OCI-LY3 (cell line): ENCODE measurements at regions not wholly inside any gene's neighbourhood (a gene's known extent, or its start where the extent isn't known, plus 50 kb on each side); places are given as distances from the start of the nearest gene placed in this dataset.

Experiments used
- H2AFZ ChIP-seq: fragments of 200-600, 300-600 bp; shearing (Covaris generic); 2 replicates; pipeline ENCODE4 v1.6.0; 2014; ENCODE audit warnings: antibody characterized with exemption, low read depth, low read length
- H3K27ac ChIP-seq: fragments of 200-600, 300-600 bp; sonication (generic); 2 replicates; pipeline ENCODE4 v1.5.1; 2014; ENCODE audit warnings: mild to moderate bottlenecking, low read length, moderate library complexity, mixed read lengths
- H3K27me3 ChIP-seq: fragments of 200-600, 300-600 bp; sonication (generic); 2 replicates; pipeline ENCODE4 v1.6.1; 2014; ENCODE audit warnings: low read depth, low read length, mixed read lengths
- H3K36me3 ChIP-seq: fragments of 200-600, 300-600 bp; sonication (generic); replicated peaks from 2 replicates; pipeline ENCODE3; 2014; ENCODE audit warnings: low read depth, low read length, mixed read lengths
- H3K4me1 ChIP-seq: fragments of 300-600, 200-600 bp; sonication (generic); 2 replicates; pipeline ENCODE4 v1.6.1; 2014; ENCODE audit warnings: low read length, mixed read lengths
- H3K4me2 ChIP-seq: fragments of 200-600, 300-600 bp; sonication (generic); 2 replicates; pipeline ENCODE4 v1.6.1; 2014; ENCODE audit warnings: low read length, mixed read lengths
- H3K4me3 ChIP-seq: fragments of 300-600, 200-600 bp; sonication (generic); 2 replicates; pipeline ENCODE4 v1.5.1; 2014; ENCODE audit warnings: antibody characterized with exemption, mild to moderate bottlenecking, low read length, moderate library complexity
- H3K79me2 ChIP-seq: fragments of 300-600, 200-600 bp; shearing (Covaris generic); 2 replicates; pipeline ENCODE4 v1.6.1; 2014; ENCODE audit warnings: mild to moderate bottlenecking, low read length, mixed read lengths
- H3K9ac ChIP-seq: fragments of 300-600, 200-600 bp; shearing (Covaris generic); 2 replicates; pipeline ENCODE4 v1.6.0; 2014; ENCODE audit warnings: mild to moderate bottlenecking, low read length, moderate library complexity
- H3K9me3 ChIP-seq: fragments of 200-600, 300-600 bp; shearing (Covaris generic); 2 replicates; pipeline ENCODE4 v1.6.1; 2014; ENCODE audit warnings: low read length, mixed read lengths; ENCODE audit not compliant: insufficient read depth
- H4K20me1 ChIP-seq: fragments of 200-600, 300-600 bp; sonication (generic); 2 replicates; pipeline ENCODE4 v1.6.1; 2016; ENCODE audit warnings: low read length, mixed read lengths; ENCODE audit not compliant: insufficient read depth
- EZH2phosphoT487 ChIP-seq: fragments of 200-600 bp; shearing (Covaris generic); IDR thresholded peaks from 2 replicates; pipeline ENCODE4 v1.6.1; 2018; ENCODE audit warnings: antibody characterized with exemption, mixed run types, low read depth
- TF ChIP-seq, protein P1 (sequence below): fragments of 200-600, 300-600 bp; sonication (generic); IDR thresholded peaks from 2 replicates; pipeline ENCODE4 v1.5.1; 2014; ENCODE audit warnings: antibody characterized with exemption, low read length, low read depth

GRCh38 chr16:54519161-54519695 is 232.6 kb upstream of the IRX3 start:
- Histone ChIP-seq H3K4me3 (no peak overlapping the region), H3K36me3 (no peaks in the 10 kb centered on the region), H3K4me2 (no peak overlapping the region), H2AFZ (no peak overlapping the region), H3K27ac (no peak overlapping the region), H3K79me2 (no peaks in the 10 kb centered on the region), H4K20me1 (no peaks in the 10 kb centered on the region), H3K4me1 (no peaks in the 10 kb centered on the region), H3K27me3 (no peaks in the 10 kb centered on the region), H3K9me3 (no peaks in the 10 kb centered on the region), H3K9ac (no peak overlapping the region)
- TF ChIP-seq EZH2phosphoT487, result no peak
- TF ChIP-seq, protein P1, sequence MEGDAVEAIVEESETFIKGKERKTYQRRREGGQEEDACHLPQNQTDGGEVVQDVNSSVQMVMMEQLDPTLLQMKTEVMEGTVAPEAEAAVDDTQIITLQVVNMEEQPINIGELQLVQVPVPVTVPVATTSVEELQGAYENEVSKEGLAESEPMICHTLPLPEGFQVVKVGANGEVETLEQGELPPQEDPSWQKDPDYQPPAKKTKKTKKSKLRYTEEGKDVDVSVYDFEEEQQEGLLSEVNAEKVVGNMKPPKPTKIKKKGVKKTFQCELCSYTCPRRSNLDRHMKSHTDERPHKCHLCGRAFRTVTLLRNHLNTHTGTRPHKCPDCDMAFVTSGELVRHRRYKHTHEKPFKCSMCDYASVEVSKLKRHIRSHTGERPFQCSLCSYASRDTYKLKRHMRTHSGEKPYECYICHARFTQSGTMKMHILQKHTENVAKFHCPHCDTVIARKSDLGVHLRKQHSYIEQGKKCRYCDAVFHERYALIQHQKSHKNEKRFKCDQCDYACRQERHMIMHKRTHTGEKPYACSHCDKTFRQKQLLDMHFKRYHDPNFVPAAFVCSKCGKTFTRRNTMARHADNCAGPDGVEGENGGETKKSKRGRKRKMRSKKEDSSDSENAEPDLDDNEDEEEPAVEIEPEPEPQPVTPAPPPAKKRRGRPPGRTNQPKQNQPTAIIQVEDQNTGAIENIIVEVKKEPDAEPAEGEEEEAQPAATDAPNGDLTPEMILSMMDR, result no peak

DNA sequence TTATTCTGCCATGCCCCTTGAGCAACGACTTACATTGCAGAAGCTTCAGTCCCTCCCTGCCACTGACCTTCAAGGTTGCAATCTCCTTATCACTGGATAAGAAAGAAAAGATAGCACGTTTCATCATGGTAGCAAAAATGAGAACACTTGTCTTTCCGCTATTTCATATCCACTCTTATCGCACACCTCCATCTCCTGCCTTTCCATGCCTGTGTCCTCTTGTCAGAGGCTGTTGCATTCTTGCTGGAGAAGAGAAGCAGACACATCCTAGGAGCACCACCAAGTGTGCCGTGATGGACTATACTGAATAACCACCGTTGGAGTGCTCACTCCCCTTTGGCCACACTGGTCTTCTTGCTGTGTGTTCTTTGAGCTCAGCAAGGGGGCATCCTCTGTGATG is 230.6 kb upstream of the IRX3 start:
- TF ChIP-seq, protein P1, result no peak
- no peak for TF ChIP-seq EZH2phosphoT487
- Histone ChIP-seq H4K20me1 (no peaks in the 10 kb centered on the region), H3K27ac (no peak overlapping the region), H3K4me3 (no peak overlapping the region), H3K79me2 (no peaks in the 10 kb centered on the region), H3K36me3 (no peaks in the 10 kb centered on the region), H3K4me1 (no peaks in the 10 kb centered on the region), H3K9ac (no peak overlapping the region), H3K9me3 (no peaks in the 10 kb centered on the region), H3K27me3 (no peaks in the 10 kb centered on the region), H3K4me2 (no peak overlapping the region), H2AFZ (no peak overlapping the region)

DNA sequence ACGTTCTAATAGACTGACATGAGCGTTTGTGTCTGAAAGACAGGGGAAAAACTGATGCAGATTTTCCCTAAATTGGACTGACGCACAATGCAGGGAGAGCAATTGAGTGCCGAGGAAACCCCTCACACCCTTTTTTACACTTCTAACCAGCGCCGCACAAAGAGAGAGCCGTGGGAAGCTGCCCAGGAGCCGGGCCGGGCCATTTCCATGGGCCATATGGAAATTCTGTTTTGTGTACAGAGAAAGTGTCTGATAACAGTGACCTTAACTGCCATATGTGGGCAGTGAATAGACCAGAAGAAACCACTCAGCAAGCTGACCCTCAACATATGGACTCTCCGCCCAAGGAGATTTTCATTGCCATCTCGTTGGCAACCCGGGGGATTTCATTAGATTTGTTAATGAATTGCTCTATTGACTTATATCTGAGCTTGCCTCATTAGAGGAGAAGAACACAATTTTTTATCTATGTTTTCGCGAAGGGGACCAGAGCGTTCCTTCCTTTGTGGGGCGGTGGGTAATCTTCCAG is 225.9 kb upstream of the IRX3 start:
- H3K4me2 ChIP-seq, result no peak overlapping the region
- TF ChIP-seq, protein P1, result no peak
- no peak for TF ChIP-seq EZH2phosphoT487
- H3K27ac ChIP-seq, result no peak overlapping the region
- H2AFZ ChIP-seq, result no peak overlapping the region
- H3K9me3 ChIP-seq, result no peaks in the 10 kb centered on the region
- no peak overlapping the region for H3K4me3 ChIP-seq
- H3K36me3 ChIP-seq, result no peaks in the 10 kb centered on the region
- H3K79me2 ChIP-seq, result no peaks in the 10 kb centered on the region
- no peaks in the 10 kb centered on the region for H3K4me1 ChIP-seq
- H4K20me1 ChIP-seq, result no peaks in the 10 kb centered on the region
- H3K27me3 ChIP-seq, result no peaks in the 10 kb centered on the region
- H3K9ac ChIP-seq, result no peak overlapping the region

DNA sequence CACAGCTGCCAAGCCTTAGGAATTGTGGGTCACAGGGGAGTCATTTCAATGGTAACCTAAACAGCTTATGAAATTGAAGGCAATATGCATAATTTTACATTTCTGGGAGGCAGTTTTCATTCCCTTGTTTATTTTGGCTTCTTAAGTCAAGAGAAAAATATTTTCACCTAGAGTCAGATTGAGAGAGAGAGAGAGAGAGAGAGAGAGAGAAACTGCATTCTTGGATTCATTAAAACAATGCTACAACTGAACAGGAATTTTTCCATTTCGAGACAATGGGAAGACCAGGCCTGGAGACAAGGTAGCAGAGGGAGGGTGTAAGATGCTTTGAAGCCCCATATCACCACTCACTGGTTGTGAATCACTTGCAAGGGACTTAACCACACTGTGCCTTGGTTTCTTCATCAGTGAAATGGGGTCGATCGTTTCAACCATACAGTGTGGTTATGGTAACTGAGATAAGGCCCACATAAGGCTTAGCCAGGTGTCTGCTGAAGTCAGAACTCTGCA is 224.7 kb upstream of the IRX3 start:
- H2AFZ ChIP-seq, result no peak overlapping the region
- no peaks in the 10 kb centered on the region for H3K9me3 ChIP-seq
- TF ChIP-seq, protein P1, result no peak
- no peak for TF ChIP-seq EZH2phosphoT487
- H3K4me1 ChIP-seq, result no peaks in the 10 kb centered on the region
- no peak overlapping the region for H3K4me3 ChIP-seq
- no peak overlapping the region for H3K4me2 ChIP-seq
- no peak overlapping the region for H3K9ac ChIP-seq
- no peak overlapping the region for H3K27ac ChIP-seq
- no peaks in the 10 kb centered on the region for H4K20me1 ChIP-seq
- no peaks in the 10 kb centered on the region for H3K36me3 ChIP-seq
- peaks cover 3% of the 10 kb centered on the region; the same call in 1 of the 2 replicates for H3K27me3 ChIP-seq
- no peaks in the 10 kb centered on the region for H3K79me2 ChIP-seq
